Kidney (tissue), 13 donors: ENCODE measurements at regions not wholly inside any gene's neighbourhood (a gene's known extent, or its start where the extent isn't known, plus 50 kb on each side); places are given as distances from the start of the nearest gene placed in this dataset.

Experiments
- DNase-seq, 5 donors: peaks; one replicate each; pipeline ENCODE4 v3.0.0-alpha.2; 2013 to 2020
- FAIRE-seq: peaks from 2 replicates; lab custom pipeline; 2012; peaks lifted over from hg19 to GRCh38; lab: Jason Lieb, UNC
- H3K27ac ChIP-seq, 2 donors: one replicate each; pipeline ENCODE4 v1.7.0; 2013; ENCODE audit warnings: low read depth in 2 of 2, low read length in 2 of 2, inconsistent platforms in 1 of 2
- H3K27me3 ChIP-seq: one replicate; pipeline ENCODE4 v1.7.1; 2013; ENCODE audit warnings: low read length, inconsistent platforms; ENCODE audit not compliant: control insufficient read depth, insufficient read depth
- H3K36me3 ChIP-seq, 3 donors: one replicate each; pipeline versions ENCODE4 v1.7.0 to v1.7.1; 2013; ENCODE audit warnings: low read length in 3 of 3, control low read depth in 1 of 3, inconsistent platforms in 1 of 3; ENCODE audit not compliant: insufficient read depth in 3 of 3, control insufficient read depth in 2 of 3
- H3K4me1 ChIP-seq, 3 donors: one replicate each; pipeline versions ENCODE4 v1.7.0 to v1.7.1; 2013; ENCODE audit warnings: low read length in 3 of 3, inconsistent platforms in 1 of 3, low read depth in 1 of 3; ENCODE audit not compliant: control insufficient read depth in 2 of 3, insufficient read depth in 2 of 3
- H3K4me3 ChIP-seq, 3 donors: one replicate each; pipeline versions ENCODE4 v1.7.0 to v1.8.1; 2013; ENCODE audit warnings: low read length in 3 of 3, control low read depth in 1 of 3, inconsistent platforms in 1 of 3
- H3K9ac ChIP-seq, 3 donors: one replicate each; pipeline versions ENCODE4 v1.7.0 to v1.7.1; 2013; ENCODE audit warnings: low read length in 3 of 3, control low read depth in 1 of 3, inconsistent platforms in 1 of 3
- H3K9me3 ChIP-seq, 3 donors: one replicate each; pipeline versions ENCODE4 v1.7.0 to v1.7.1; 2013; ENCODE audit warnings: low read length in 3 of 3, control low read depth in 1 of 3, inconsistent platforms in 1 of 3; ENCODE audit not compliant: control insufficient read depth in 2 of 3, insufficient read depth in 1 of 3
- intact Hi-C: fragments of 100-400 bp; cut with DNase I; formaldehyde crosslinking; loops from one replicate; pipeline ENCODE4 v1.11.1; 2022
- TF ChIP-seq, protein P1 (sequence below): IDR thresholded peaks from 3 replicates; pipeline ENCODE4 v1.5.1; 2012; ENCODE audit warnings: mild to moderate bottlenecking, moderate library complexity, borderline replicate concordance; ENCODE audit not compliant: insufficient read depth; ENCODE audit errors: extremely low read depth
- donor health status: control.
- donor health status: control.
- donor health status: control.
- donor health status: control.
- donor health status: control.
- donor health status: DM: yes; HTN: yes; CAD: no.
- donor health status: Normal renal cell carcinoma (clear cell type).

DNA sequence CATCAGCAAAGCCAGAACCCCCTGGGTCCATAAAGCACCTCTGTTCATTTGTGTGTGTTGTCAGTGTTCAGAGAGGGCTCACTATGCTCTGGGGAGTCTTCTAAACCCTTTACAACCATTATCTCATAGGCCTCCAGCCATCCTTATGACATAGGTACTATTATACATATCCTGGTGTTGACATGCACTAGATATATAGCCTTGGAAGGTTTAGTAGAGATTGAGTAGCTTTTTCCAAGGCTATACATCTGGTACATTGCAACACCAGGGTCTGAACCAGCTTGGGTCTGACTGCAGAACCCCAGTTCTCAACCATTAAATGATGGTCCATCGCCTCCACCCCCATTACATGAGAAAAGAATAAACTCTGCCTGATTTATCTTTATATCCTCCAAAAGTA, 253.6 kb upstream of the MKLN1 start:
- no peaks in the 10 kb centered on the region for H3K9me3 ChIP-seq
- no peak for DNase-seq
- intact Hi-C loops, result no loop called here
- H3K9ac ChIP-seq, result no peak overlapping the region
- no peaks in the 10 kb centered on the region for H3K36me3 ChIP-seq
- no peak for FAIRE-seq
- no peaks in the 10 kb centered on the region for H3K27me3 ChIP-seq
- H3K27ac ChIP-seq, result no peak overlapping the region
- H3K4me1 ChIP-seq, result peaks cover 0 to 8% (median 4%) of the 10 kb centered on the region in 3 donors
- H3K4me3 ChIP-seq, result no peak overlapping the region
- TF ChIP-seq, protein P1, sequence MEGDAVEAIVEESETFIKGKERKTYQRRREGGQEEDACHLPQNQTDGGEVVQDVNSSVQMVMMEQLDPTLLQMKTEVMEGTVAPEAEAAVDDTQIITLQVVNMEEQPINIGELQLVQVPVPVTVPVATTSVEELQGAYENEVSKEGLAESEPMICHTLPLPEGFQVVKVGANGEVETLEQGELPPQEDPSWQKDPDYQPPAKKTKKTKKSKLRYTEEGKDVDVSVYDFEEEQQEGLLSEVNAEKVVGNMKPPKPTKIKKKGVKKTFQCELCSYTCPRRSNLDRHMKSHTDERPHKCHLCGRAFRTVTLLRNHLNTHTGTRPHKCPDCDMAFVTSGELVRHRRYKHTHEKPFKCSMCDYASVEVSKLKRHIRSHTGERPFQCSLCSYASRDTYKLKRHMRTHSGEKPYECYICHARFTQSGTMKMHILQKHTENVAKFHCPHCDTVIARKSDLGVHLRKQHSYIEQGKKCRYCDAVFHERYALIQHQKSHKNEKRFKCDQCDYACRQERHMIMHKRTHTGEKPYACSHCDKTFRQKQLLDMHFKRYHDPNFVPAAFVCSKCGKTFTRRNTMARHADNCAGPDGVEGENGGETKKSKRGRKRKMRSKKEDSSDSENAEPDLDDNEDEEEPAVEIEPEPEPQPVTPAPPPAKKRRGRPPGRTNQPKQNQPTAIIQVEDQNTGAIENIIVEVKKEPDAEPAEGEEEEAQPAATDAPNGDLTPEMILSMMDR, result no peak

DNA sequence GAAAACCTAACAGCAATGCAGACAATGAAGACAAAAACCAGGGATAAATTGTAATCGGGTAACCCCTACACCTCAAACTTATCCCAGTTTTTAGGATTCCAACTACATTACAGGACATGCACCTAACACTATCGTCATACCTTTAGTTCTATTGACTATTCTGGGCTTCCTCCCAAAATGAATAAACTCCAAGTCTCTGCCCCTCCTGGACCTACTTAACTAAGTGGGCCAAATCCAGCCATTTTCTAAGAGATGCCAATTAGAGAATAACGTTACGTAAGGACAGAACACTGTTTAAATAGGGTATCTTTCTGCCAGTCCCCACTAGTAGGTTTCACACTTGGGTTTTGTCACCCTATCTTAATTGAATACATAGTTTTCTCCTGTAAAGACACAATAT, 253.1 kb upstream of the MKLN1 start:
- DNase-seq (no peak), FAIRE-seq (no peak)
- Histone ChIP-seq H3K27ac (no peak overlapping the region), H3K9ac (no peak overlapping the region), H3K4me3 (no peak overlapping the region), H3K36me3 (peaks cover 0 to 4% (median 0%) of the 10 kb centered on the region in 3 donors), H3K27me3 (no peaks in the 10 kb centered on the region), H3K4me1 (peaks cover 0 to 7% (median 4%) of the 10 kb centered on the region in 3 donors), H3K9me3 (no peaks in the 10 kb centered on the region)
- intact Hi-C loops, result no loop called here
- TF ChIP-seq, protein P1, result no peak

DNA sequence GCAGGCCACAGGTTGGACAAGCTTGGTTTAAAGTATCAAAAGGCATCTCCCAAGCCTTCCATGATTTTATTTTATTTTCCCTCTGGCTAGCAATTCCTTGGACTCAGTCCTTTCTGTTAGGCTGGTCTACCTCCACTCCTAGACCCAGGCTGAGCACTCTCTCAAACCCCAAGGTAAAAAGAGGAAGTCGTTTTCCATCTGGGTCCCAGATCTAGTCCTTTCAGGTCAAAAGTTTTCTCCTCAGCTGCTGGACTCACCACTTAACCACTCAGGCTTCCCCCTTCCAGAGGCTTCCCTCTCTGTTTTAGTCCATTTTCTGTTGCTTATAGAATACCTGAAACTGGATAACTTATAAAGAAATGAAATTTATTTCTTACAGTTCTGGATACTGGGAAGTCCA, 252.3 kb upstream of the MKLN1 start:
- Histone ChIP-seq H3K27me3 (no peaks in the 10 kb centered on the region), H3K4me3 (no peak overlapping the region), H3K27ac (no peak overlapping the region), H3K36me3 (peaks cover 0 to 6% (median 0%) of the 10 kb centered on the region in 3 donors), H3K9ac (no peak overlapping the region), H3K9me3 (no peaks in the 10 kb centered on the region), H3K4me1 (peaks cover 0 to 7% (median 4%) of the 10 kb centered on the region in 3 donors)
- intact Hi-C loops, result no loop called here
- DNase-seq, result no peak
- TF ChIP-seq, protein P1, result no peak
- no peak for FAIRE-seq

DNA sequence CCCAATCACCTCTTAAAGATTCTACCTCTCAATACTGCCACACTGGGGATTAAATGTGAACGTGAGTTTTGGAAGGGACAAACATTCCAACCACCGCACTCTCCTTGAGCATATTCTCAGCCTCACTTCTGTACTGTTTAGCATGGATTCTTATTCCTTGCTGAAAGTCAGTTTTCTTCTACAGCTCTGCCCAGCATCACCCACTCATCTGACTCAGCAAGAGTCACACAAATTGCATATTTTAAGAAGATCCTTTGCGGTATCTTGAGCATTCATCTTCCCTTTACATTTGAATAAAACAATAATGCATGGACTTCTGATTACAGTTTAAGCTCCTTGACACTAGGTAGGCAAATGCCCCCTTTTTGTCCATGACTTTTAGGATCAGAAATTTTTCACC, 251.6 kb upstream of the MKLN1 start:
- FAIRE-seq (no peak), DNase-seq (no peak)
- H3K27me3 ChIP-seq, result no peaks in the 10 kb centered on the region
- H3K27ac ChIP-seq, result no peak overlapping the region
- H3K36me3 ChIP-seq, result peaks cover 0 to 6% (median 0%) of the 10 kb centered on the region in 3 donors
- no peak overlapping the region for H3K9ac ChIP-seq
- no peaks in the 10 kb centered on the region for H3K9me3 ChIP-seq
- intact Hi-C loops, result no loop called here
- peaks cover 0 to 7% (median 4%) of the 10 kb centered on the region in 3 donors for H3K4me1 ChIP-seq
- TF ChIP-seq, protein P1, result no peak
- H3K4me3 ChIP-seq, result no peak overlapping the region
